Activated CD8-positive, alpha-beta T cell treated with anti-CD3 and anti-CD28 coated beads, Interleukin-2, amount 10 ng/mL, durations not matched to agents 7 days and 5 days (primary cell): ENCODE measurements at regions not wholly inside any gene's neighbourhood (a gene's known extent, or its start where the extent isn't known, plus 50 kb on each side); places are given as distances from the start of the nearest gene placed in this dataset.

ENCODE experiments used
- ATAC-seq: fragments of 150-1000 bp; cut with Tn5 transposase; one replicate; pipeline ENCODE4 v1.10.0; 2021; ENCODE audit warnings: moderate library complexity
- CTCF ChIA-PET: fragments of 350-600 bp; sonication (Branson Sonifier 250); formaldehyde crosslinking; loops from one replicate; lab custom pipeline; 2021; ENCODE audit warnings: antibody characterized with exemption; lab: Charles Lee
- POLR2A ChIA-PET: fragments of 350-600 bp; sonication (Branson Sonifier 250); formaldehyde crosslinking; loops from one replicate; lab custom pipeline; 2021; ENCODE audit warnings: antibody characterized with exemption; lab: Charles Lee
- DNase-seq: peaks from one replicate; pipeline ENCODE4 v3.0.0-alpha.2; 2020
- H3K27ac Mint-ChIP-seq: one replicate; pipeline ENCODE4 v1.8.0; 2021; ENCODE audit warnings: mild to moderate bottlenecking, mixed read lengths
- H3K27me3 Mint-ChIP-seq: one replicate; pipeline ENCODE4 v1.8.0; 2021; ENCODE audit warnings: low read depth, mixed read lengths
- H3K36me3 Mint-ChIP-seq: one replicate; pipeline ENCODE4 v1.8.0; 2021; ENCODE audit warnings: low read depth, mixed read lengths
- H3K4me1 Mint-ChIP-seq: one replicate; pipeline ENCODE4 v1.8.0; 2021; ENCODE audit warnings: low read depth, mixed read lengths
- H3K4me3 Mint-ChIP-seq: one replicate; pipeline ENCODE4 v1.8.0; 2021; ENCODE audit warnings: mild to moderate bottlenecking, mixed read lengths
- H3K9me3 Mint-ChIP-seq: one replicate; pipeline ENCODE4 v1.8.0; 2022; ENCODE audit warnings: mixed read lengths; ENCODE audit not compliant: insufficient read depth

DNA sequence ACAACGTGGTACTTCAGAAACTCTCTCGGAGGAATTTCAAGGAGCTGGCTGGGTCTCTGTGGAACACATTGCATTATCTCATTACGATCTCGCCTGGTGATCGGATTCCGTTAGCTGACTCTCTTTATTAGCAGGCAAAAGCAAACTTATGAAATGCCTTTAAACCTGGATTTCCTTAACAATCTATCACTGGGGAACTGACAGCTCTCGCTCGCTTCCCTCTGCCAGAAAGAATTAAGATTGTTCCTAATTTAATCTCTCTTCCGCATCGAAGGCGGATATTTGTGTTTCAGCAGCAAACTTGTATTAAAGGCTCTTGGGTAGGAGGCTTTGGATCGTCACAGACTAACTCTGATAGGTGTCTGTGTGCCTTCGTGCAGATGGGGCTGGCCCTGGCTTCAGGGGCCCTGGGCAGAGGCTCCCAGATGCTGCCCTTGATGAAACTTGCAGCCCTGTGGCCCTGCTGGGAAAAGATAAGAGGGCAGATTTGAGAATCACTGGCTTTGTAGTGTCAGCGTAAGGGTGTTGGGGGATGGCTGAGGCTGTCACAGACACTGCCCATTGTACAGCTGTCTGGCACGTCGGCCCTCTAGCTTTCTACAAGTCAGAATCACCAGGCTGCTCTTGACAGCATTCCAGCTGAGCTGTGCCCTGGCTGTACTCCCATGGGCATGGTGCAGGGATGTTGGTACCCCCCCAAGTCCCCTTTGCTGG is 162.2 kb upstream of the NECTIN1 start:
- Mint-ChIP-seq H3K4me3 (no peak overlapping the region), H3K9me3 (no peaks in the 10 kb centered on the region), H3K36me3 (no peaks in the 10 kb centered on the region), H3K27me3 (peaks cover 16% of the 10 kb centered on the region), H3K27ac (no peak overlapping the region), H3K4me1 (peaks cover 11% of the 10 kb centered on the region)
- POLR2A ChIA-PET: no interaction called here
- ATAC-seq (no peak), DNase-seq (no peak)
- CTCF ChIA-PET: no interaction called here

DNA sequence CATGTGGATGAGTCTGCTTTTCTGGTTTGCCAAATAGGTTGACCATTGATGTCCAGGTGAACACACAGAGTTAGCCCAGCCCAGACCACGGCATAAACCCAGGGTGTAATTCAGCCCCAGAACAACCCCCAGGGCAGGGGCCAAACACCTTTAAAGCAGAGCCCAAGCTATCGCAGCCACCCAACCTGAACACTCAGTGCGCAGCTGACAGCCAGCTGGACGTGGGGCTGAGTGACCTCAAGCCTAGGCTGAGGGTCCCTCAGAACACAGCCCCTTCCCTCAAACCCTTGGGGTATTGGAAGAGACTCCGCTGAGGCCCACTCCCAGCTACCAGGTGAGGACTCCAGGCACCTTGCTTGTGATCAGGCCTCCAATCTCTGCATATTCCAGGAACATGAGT is 161.5 kb upstream of the NECTIN1 start:
- DNase-seq: no peak
- CTCF ChIA-PET: no interaction called here
- Mint-ChIP-seq H3K36me3 (no peaks in the 10 kb centered on the region), H3K9me3 (no peaks in the 10 kb centered on the region), H3K4me1 (peaks cover 4% of the 10 kb centered on the region), H3K27ac (no peak overlapping the region), H3K4me3 (no peak overlapping the region), H3K27me3 (peaks cover 16% of the 10 kb centered on the region)
- no peak for ATAC-seq
- POLR2A ChIA-PET: no interaction called here

DNA sequence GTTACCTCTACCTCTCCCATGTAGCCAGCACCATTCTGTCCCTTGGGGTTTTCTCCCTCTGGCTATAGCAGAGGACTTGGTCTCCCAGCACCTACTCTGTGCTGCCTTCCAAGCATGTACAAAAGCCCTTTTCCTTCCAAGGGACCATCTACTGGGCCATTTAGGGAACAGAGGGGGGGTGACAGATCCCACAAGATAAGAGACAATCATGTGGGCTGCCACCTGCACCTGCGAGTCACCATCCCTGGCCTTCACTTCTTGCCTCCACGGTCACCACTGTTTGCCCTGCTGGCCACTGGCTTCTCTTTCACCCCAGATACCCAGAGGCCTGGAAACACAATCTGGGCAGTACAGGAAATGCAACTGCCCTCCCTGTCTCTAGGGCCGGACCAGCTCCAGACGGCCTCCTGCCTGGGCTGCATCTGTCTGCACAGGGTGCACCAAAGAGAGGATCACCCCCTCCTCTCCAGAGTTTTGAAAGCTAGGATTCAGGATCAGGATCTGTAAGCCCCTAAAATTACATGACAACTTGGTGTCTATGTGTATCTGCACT is 160.8 kb upstream of the NECTIN1 start:
- no peaks in the 10 kb centered on the region for H3K36me3 Mint-ChIP-seq
- ChIA-PET CTCF (no interaction called here), POLR2A (no interaction called here)
- no peaks in the 10 kb centered on the region for H3K9me3 Mint-ChIP-seq
- H3K27ac Mint-ChIP-seq: no peak overlapping the region
- ATAC-seq (no peak), DNase-seq (no peak)
- no peak overlapping the region for H3K4me3 Mint-ChIP-seq
- peaks cover 21% of the 10 kb centered on the region for H3K27me3 Mint-ChIP-seq
- H3K4me1 Mint-ChIP-seq: no peaks in the 10 kb centered on the region

DNA sequence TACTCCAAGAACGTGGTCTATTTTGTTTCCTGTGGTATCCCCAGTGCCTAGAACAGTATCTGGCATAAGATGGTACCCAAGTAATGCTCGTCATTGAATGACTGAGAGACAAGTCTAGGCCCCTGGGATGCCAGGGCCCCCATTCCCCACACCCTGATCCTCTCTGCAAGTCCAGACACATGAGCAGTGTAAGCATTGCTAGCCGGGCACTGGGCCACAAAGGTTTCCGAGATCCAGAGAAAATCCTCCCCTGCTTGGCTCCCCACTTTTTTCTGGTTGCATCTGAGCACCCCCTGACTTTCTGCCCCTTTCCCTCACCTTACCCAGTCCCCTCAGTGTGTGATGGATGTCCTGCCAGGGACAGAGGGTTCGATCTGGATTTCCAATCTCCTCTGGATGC is 160.1 kb upstream of the NECTIN1 start:
- peaks cover 23% of the 10 kb centered on the region for H3K27me3 Mint-ChIP-seq
- DNase-seq: no peak
- CTCF ChIA-PET: no interaction called here
- POLR2A ChIA-PET: no interaction called here
- H3K4me1 Mint-ChIP-seq: no peaks in the 10 kb centered on the region
- H3K9me3 Mint-ChIP-seq: no peaks in the 10 kb centered on the region
- no peaks in the 10 kb centered on the region for H3K36me3 Mint-ChIP-seq
- ATAC-seq: no peak
- H3K4me3 Mint-ChIP-seq: no peak overlapping the region
- no peak overlapping the region for H3K27ac Mint-ChIP-seq

DNA sequence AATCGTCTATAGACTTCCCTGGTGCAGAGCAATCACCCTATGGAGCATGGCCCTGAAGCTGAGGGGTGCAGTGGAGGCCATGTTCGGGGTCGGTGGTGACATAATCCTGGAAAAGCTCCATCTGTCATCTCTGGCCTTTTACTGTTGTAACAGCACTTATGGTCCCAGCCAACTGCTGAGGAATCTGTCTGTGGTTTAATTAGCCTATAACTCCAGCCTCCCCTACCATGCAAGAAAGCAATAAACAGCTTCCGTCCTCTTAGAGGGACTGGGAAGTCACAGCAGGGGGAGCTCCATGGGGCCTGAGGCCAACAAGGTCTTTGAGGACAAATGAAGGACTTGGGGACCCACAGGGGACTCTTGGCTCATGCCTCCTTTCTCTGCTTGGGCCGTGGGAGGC is 159.1 kb upstream of the NECTIN1 start:
- no peaks in the 10 kb centered on the region for H3K9me3 Mint-ChIP-seq
- H3K4me1 Mint-ChIP-seq: no peaks in the 10 kb centered on the region
- no peak for DNase-seq
- H3K27me3 Mint-ChIP-seq: peaks cover 23% of the 10 kb centered on the region
- no peak overlapping the region for H3K4me3 Mint-ChIP-seq
- no peaks in the 10 kb centered on the region for H3K36me3 Mint-ChIP-seq
- ChIA-PET CTCF (no interaction called here), POLR2A (no interaction called here)
- no peak overlapping the region for H3K27ac Mint-ChIP-seq
- no peak for ATAC-seq

DNA sequence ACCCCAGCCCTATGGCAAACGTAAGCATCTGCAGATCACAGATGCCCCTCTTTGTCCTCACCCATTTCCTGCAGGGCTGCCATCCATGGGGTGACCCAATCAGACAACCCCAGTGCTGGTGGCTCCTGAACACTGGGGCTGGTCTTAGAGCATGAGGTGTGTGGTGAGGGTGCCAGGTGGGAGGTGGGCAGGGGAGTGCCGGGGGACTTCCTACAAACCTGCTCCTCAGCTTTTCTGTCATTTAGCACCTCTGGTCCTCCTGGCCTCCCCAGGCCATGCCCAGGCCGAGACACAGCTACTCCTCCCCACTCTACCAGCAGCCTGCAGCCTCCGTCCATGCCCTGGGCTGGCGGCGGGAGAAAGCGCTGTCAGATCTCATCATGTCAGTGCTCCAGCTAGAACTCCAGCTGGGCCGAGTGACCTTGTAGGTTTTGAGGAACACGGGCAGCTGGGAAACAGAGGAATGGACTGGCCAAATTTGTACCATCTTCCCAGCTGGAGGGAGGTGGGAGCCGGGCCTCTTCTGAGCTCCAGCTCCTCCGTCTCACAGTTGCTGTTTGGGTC is 157.7 kb upstream of the NECTIN1 start:
- ATAC-seq: no peak
- no peaks in the 10 kb centered on the region for H3K9me3 Mint-ChIP-seq
- POLR2A ChIA-PET: no interaction called here
- no peak overlapping the region for H3K4me3 Mint-ChIP-seq
- no peaks in the 10 kb centered on the region for H3K36me3 Mint-ChIP-seq
- CTCF ChIA-PET: no interaction called here
- H3K27me3 Mint-ChIP-seq: peaks cover 24% of the 10 kb centered on the region
- H3K27ac Mint-ChIP-seq: no peak overlapping the region
- no peak for DNase-seq
- no peaks in the 10 kb centered on the region for H3K4me1 Mint-ChIP-seq

DNA sequence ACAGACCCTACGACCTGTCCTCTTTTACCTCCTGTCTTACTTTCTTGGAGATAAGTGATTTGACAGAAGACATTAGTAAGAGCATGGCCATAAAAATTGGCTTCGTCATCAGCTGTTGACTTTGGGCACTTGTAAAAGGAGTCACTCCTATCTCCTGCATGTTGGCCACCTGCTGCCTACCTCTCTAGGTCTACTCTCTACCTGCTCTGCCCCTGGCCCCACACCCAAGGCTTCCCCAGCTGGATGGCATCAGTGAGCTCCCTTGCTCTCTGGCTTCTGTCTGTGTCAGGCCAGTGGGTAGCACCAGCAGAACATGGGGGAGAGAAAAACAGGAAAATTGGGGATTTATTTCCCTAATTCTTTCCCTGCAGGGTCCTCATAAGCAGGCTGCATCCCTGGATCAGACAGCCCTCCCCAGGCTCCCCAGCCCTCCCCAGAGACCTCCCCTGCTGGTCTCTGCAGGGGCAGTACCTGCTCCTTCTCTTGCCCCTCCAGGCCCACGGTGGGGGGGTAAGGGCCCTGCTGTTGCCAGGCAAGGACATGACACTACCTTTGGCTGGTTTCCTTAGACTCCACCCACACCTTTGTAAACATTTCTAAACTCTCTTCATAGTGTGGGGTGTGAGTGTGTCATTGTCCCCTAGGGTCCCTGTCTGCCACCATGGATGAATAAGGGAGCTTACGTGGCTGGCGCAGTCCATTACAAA is 157.0 kb upstream of the NECTIN1 start:
- no peak overlapping the region for H3K4me3 Mint-ChIP-seq
- H3K27ac Mint-ChIP-seq: no peak overlapping the region
- ATAC-seq (no peak), DNase-seq (no peak)
- CTCF ChIA-PET: no interaction called here
- H3K27me3 Mint-ChIP-seq: peaks cover 23% of the 10 kb centered on the region
- POLR2A ChIA-PET: no interaction called here
- H3K9me3 Mint-ChIP-seq: no peaks in the 10 kb centered on the region
- no peaks in the 10 kb centered on the region for H3K4me1 Mint-ChIP-seq
- no peaks in the 10 kb centered on the region for H3K36me3 Mint-ChIP-seq

DNA sequence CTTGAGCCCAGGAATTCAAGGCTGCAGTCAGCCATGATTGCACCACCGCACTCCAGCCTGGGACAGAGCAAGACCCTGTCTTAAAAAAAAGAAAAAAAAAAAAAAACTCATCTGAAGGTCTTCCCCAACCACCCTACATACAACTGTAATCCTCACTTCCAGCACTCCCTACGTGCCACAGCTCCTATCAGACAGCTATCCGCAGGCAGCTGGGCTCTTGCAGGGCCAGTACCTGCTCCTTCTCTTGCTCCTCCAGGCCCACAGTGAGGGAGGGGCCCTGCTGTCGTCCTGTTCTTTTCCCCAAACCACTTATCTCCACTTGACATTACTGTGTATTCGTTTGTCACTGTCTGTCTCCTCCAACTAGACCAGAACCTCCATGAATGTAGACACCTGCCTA is 156.1 kb upstream of the NECTIN1 start:
- ATAC-seq (no peak), DNase-seq (no peak)
- Mint-ChIP-seq H3K27me3 (peaks cover 24% of the 10 kb centered on the region), H3K9me3 (no peaks in the 10 kb centered on the region), H3K4me1 (no peaks in the 10 kb centered on the region), H3K4me3 (no peak overlapping the region), H3K27ac (no peak overlapping the region), H3K36me3 (no peaks in the 10 kb centered on the region)
- ChIA-PET POLR2A (no interaction called here), CTCF (no interaction called here)

DNA sequence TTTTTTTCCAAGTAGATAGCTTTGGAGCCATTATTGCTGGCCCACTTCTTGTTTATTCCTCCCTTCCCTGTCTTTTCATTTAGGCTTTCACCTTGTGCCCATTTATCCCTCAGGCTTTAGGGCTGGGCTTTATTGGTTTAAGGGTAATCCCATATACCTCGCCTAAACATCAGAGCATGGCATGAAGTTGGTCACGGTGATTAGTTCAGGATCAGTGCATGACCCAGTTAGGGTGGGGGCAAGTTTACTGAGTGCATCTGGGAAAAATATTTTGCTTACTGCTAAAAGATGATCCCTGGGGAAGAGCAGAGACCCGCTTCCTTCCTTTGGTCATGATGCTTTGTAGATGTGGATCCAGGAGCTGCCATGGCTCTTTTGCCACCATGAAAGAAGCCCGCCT is 153.3 kb upstream of the NECTIN1 start:
- peaks cover 20% of the 10 kb centered on the region for H3K27me3 Mint-ChIP-seq
- ChIA-PET POLR2A (no interaction called here), CTCF (no interaction called here)
- no peaks in the 10 kb centered on the region for H3K4me1 Mint-ChIP-seq
- no peak for DNase-seq
- H3K4me3 Mint-ChIP-seq: no peak overlapping the region
- H3K27ac Mint-ChIP-seq: no peak overlapping the region
- no peaks in the 10 kb centered on the region for H3K36me3 Mint-ChIP-seq
- H3K9me3 Mint-ChIP-seq: no peaks in the 10 kb centered on the region
- no peak for ATAC-seq

DNA sequence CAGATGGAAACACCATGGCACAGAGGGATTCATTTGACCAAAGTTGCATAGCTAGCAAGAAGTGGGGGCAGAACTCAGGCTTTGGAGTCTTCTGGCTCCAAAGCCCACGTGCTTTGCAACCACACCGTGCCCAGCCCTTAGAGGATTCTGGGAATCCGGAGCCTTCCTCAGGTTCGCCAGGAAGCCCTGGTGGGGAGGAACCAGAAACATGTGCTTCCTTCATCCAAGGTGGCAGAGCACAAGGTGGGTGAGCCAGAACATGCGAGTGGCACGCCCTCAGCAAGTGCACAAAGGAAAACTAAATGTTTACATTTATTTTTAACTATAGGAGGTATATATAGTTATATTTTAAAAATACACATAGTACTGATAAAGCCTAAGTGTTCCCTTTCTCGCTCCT is 151.9 kb upstream of the NECTIN1 start:
- H3K36me3 Mint-ChIP-seq: no peaks in the 10 kb centered on the region
- POLR2A ChIA-PET: no interaction called here
- no peaks in the 10 kb centered on the region for H3K9me3 Mint-ChIP-seq
- ATAC-seq (no peak), DNase-seq (no peak)
- no peak overlapping the region for H3K4me3 Mint-ChIP-seq
- H3K27ac Mint-ChIP-seq: no peak overlapping the region
- CTCF ChIA-PET: no interaction called here
- H3K27me3 Mint-ChIP-seq: peaks cover 20% of the 10 kb centered on the region
- no peaks in the 10 kb centered on the region for H3K4me1 Mint-ChIP-seq

DNA sequence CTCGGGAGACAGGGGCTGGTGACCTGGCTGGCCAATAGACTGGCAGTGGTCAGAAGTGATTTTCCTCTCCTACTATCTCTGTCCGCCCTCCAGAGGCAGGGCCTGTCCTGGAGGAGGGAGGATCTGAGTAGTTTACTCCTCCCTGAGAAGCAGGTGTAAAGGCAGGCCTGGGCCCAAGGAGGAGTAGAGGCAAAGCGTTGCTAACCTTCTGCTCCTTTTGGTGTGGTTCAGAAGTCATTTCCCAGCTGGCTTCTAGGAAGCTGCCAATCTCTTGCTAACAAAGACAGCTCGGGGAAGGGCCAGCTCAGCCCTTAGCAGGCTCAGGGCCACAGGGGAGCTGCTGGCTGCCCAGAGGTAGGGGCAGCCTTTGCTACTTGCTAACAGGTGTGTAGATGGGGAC is 151.1 kb upstream of the NECTIN1 start:
- H3K27ac Mint-ChIP-seq: no peak overlapping the region
- H3K9me3 Mint-ChIP-seq: no peaks in the 10 kb centered on the region
- ChIA-PET POLR2A (no interaction called here), CTCF (no interaction called here)
- ATAC-seq (no peak), DNase-seq (no peak)
- H3K4me1 Mint-ChIP-seq: no peaks in the 10 kb centered on the region
- no peaks in the 10 kb centered on the region for H3K36me3 Mint-ChIP-seq
- H3K4me3 Mint-ChIP-seq: no peak overlapping the region
- H3K27me3 Mint-ChIP-seq: peaks cover 17% of the 10 kb centered on the region

DNA sequence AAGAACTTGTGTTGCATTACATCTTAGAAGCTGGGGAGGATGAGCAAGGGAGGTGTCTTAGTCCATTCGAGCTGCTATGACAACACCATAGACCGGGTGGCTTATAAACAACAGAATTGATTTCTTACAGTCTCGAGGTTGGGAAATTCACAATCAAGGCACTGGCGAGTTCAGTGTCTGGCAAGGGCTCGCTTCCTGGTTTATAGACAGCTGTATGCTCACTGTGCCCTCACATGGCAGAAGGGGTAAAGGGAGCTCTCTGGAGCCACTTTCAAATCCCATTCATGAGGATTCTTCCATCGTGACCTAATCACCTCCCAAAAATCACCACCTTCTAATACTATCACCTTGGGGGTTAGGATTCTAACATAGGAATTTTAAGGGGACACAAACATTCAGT is 150.0 kb upstream of the NECTIN1 start:
- Mint-ChIP-seq H3K36me3 (no peaks in the 10 kb centered on the region), H3K9me3 (no peaks in the 10 kb centered on the region), H3K27me3 (peaks cover 16% of the 10 kb centered on the region), H3K27ac (no peak overlapping the region), H3K4me1 (no peaks in the 10 kb centered on the region), H3K4me3 (no peak overlapping the region)
- ChIA-PET POLR2A (no interaction called here), CTCF (no interaction called here)
- ATAC-seq: no peak
- no peak for DNase-seq
